Ovary (tissue), 7 donors: ENCODE measurements at regions not wholly inside any gene's neighbourhood (a gene's known extent, or its start where the extent isn't known, plus 50 kb on each side); places are given as distances from the start of the nearest gene placed in this dataset.

Source experiments
- DNase-seq, 5 donors: peaks; one replicate each; pipeline ENCODE4 v3.0.0-alpha.2; 2019 to 2020
- H3K27ac ChIP-seq, 2 donors: fragments of 200-600 bp; one replicate each; pipeline versions ENCODE4 v1.5.1 to v1.8.0; 2019 to 2022
- H3K27me3 ChIP-seq: fragments of 200-600 bp; one replicate; pipeline ENCODE4 v1.8.0; 2022
- H3K36me3 ChIP-seq: fragments of 200-600 bp; sonication (generic); one replicate; pipeline ENCODE4 v1.5.1; 2019
- H3K4me1 ChIP-seq: one replicate; pipeline ENCODE4 v1.8.1; 2013; ENCODE audit warnings: mild to moderate bottlenecking, moderate library complexity; ENCODE audit not compliant: insufficient read depth
- H3K4me3 ChIP-seq: fragments of 200-600 bp; sonication (generic); one replicate; pipeline ENCODE4 v1.5.1; 2017
- H3K9me3 ChIP-seq, 2 donors: fragments of 200-600 bp in 1 of 2; sonication (generic) in 1 of 2; one replicate each; pipeline versions ENCODE4 v1.5.1 to v1.8.1; 2013 to 2019; ENCODE audit warnings: mild to moderate bottlenecking in 1 of 2, moderate library complexity in 1 of 2
- CTCF ChIP-seq, 3 donors: fragments of 450-650 bp in 2 of 3; fragments of 200-600 bp in 1 of 3; IDR thresholded peaks; one replicate each; pipeline versions ENCODE4 v1.5.1 to v1.8.0; 2016 to 2022; ENCODE audit warnings: antibody characterized with exemption in 3 of 3, mild to moderate bottlenecking in 1 of 3
- EP300 ChIP-seq: sonication (generic); formaldehyde crosslinking; IDR thresholded peaks from one replicate; pipeline ENCODE4 v1.6.1; 2017; ENCODE audit warnings: antibody characterized with exemption
- POLR2A ChIP-seq: fragments of 450-650 bp; IDR thresholded peaks from one replicate; pipeline ENCODE4 v1.6.1; 2017; ENCODE audit warnings: antibody characterized with exemption, mild to moderate bottlenecking, moderate library complexity
- WGBS, 3 donors: extraction: QIAGEN DNeasy Blood & Tissue Kit in 1 of 3; methylation state at CpG; one replicate each; pipeline versions ENCODE4 v1.1.5 to v1.1.7; 2013 to 2017; 5-methylcytosine and 5-hydroxymethylcytosine counted together
- intact Hi-C, 4 donors: fragments of 100-400 bp; cut with DNase I; formaldehyde crosslinking; loops; one replicate each; pipeline versions ENCODE4 v1.11.0 to v1.15.1; 2022 to 2023
- donor health status: DM: no; HTN: no; CAD: no; lungs with moderate emphysema.
- donor health status: DM: no; HTN: no; CAD: no.
- donor health status: Bipolar disorder and iron deficiency.
- donor health status: DM: no; HTN: no; CAD: no.
- donor health status: DM: yes; HTN: yes; CAD: no.

GRCh38 chr12:115541891-115542421 lies 735.5 kb downstream of the MED13L start:
- H3K36me3 ChIP-seq, result no peaks in the 10 kb centered on the region
- intact Hi-C loops, result no loop called here
- H3K4me1 ChIP-seq, result no peaks in the 10 kb centered on the region
- H3K27me3 ChIP-seq, result no peaks in the 10 kb centered on the region
- 66 to 84% (median 80%) methylated on average over 5 of the region's 5 CpGs for WGBS, 3 donors
- H3K27ac ChIP-seq, result no peak overlapping the region
- H3K4me3 ChIP-seq, result no peak overlapping the region
- no peaks in the 10 kb centered on the region for H3K9me3 ChIP-seq
- DNase-seq, result no peak
- TF ChIP-seq EP300 (no peak), CTCF (IDR thresholded peaks at IDR 0.05) (no peak), POLR2A (no peak)

- no peak for DNase-seq
- Histone ChIP-seq H3K36me3 (no peaks in the 10 kb centered on the region), H3K4me3 (no peak overlapping the region), H3K27me3 (no peaks in the 10 kb centered on the region), H3K9me3 (no peaks in the 10 kb centered on the region), H3K4me1 (no peaks in the 10 kb centered on the region), H3K27ac (no peak overlapping the region)
- TF ChIP-seq CTCF (IDR thresholded peaks at IDR 0.05) (no peak), POLR2A (no peak), EP300 (no peak)
- whole genome bisulfite sequencing, 3 donors, result 92 to 94% (median 94%) methylated on average over 2 of the region's 2 CpGs
- intact Hi-C loops, result no loop called here
These were observed 749.0 kb downstream of the MED13L start for GRCh38 chr12:115528466-115528865.

- 16 to 46% (median 22%) methylated on average over 8 of the region's 8 CpGs for WGBS, 3 donors
- no peak for TF ChIP-seq EP300
- TF ChIP-seq CTCF (IDR thresholded peaks at IDR 0.05), result no peak
- TF ChIP-seq POLR2A, result no peak
These were observed 755.6 kb downstream of the MED13L start for GRCh38 chr12:115521771-115522409.

GRCh38 chr12:115519887-115520286 lies 757.6 kb downstream of the MED13L start:
- DNase-seq, result no peak
- no peak overlapping the region for H3K4me3 ChIP-seq
- no peak overlapping the region for H3K27ac ChIP-seq
- H3K4me1 ChIP-seq, result no peaks in the 10 kb centered on the region
- no peaks in the 10 kb centered on the region for H3K27me3 ChIP-seq
- H3K36me3 ChIP-seq, result no peaks in the 10 kb centered on the region
- intact Hi-C loops, result no loop called here
- H3K9me3 ChIP-seq, result no peaks in the 10 kb centered on the region
- TF ChIP-seq CTCF (IDR thresholded peaks at IDR 0.05) (no peak), EP300 (no peak), POLR2A (no peak)
- 81 to 89% (median 88%) methylated on average over 2 of the region's 2 CpGs for WGBS, 3 donors

More at GRCh38 chr12:115521771-115522409, 755.6 kb downstream of the MED13L start:
- H3K27ac ChIP-seq, result no peak overlapping the region
- intact Hi-C loops, result no loop called here
- H3K36me3 ChIP-seq, result no peaks in the 10 kb centered on the region
- no peak overlapping the region for H3K4me3 ChIP-seq
- H3K9me3 ChIP-seq, result no peaks in the 10 kb centered on the region
- no peaks in the 10 kb centered on the region for H3K27me3 ChIP-seq
- no peak for DNase-seq
- no peaks in the 10 kb centered on the region for H3K4me1 ChIP-seq
